GM20000 (cell line): ENCODE measurements at regions not wholly inside any gene's neighbourhood (a gene's known extent, or its start where the extent isn't known, plus 50 kb on each side); places are given as distances from the start of the nearest gene placed in this dataset.

Source experiments
- DNase-seq: peaks from one replicate; pipeline ENCODE4 v3.0.0; 2012; ENCODE audit warnings: low spot score
- CTCF ChIP-seq: IDR thresholded peaks from 2 replicates; pipeline ENCODE4 v1.5.1; 2012; ENCODE audit warnings: mild to moderate bottlenecking, control low read depth; ENCODE audit errors: extremely low read depth, missing control alignments

- TF ChIP-seq CTCF = no peak
- no peak for DNase-seq
Measured at GRCh38 chr4:127246963-127247952, 385.5 kb upstream of the INTU start.

DNA sequence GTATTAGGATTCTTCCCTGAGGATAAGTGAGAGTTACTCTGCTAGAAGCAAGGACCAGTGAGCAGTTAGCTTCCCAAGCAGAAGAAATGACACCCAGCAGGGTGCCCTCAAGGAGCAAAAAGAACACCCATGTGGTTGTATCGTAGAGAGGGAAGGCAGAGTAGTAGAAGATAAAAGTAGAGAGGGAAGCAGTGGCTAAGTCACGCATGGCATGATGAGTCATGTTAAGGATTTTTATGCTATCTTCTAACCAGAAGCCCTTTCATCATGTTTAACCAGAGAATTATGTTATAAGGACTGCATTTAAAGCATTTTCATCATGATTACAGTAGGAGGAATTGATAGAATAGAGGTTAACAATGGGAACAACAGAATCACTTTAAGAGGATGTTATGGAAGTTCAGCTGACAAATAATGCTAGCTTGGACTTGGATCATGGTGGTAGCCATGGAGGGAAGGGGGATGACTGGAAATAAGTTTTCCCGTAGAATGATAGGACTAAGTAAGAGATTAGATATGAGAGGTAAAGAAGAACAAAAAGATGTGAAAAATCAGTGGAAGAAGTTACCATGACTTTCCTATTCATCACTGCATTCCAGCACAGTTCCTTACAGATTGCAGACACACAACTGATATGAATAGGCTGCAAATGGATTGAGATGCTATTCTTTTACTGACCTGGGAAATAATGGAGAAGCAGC is 383.5 kb upstream of the INTU start:
- TF ChIP-seq CTCF = no peak
- DNase-seq = no peak

DNA sequence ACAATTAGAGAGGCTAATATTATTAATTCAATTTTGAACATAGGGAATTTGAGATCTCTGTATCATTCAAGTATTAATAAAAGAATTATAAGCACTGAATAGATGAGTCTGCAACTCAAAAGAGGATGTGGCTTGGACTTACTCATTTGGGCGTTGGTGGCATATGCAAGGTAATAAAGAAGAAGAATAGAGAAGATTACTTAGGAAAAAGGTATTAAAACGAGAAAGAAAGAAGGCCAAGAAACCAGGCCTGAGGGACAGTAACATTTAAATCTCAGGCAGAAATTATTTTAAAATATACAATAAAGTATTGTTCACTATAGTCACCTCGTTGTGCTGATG is 383.0 kb upstream of the INTU start:
- DNase-seq = no peak
- TF ChIP-seq CTCF = no peak

- DNase-seq = no peak
- no peak for TF ChIP-seq CTCF
Measured at GRCh38 chr4:127250577-127250976, 382.2 kb upstream of the INTU start.

GRCh38 chr4:127251423-127251822 is 381.3 kb upstream of the INTU start:
- TF ChIP-seq CTCF = no peak

DNA sequence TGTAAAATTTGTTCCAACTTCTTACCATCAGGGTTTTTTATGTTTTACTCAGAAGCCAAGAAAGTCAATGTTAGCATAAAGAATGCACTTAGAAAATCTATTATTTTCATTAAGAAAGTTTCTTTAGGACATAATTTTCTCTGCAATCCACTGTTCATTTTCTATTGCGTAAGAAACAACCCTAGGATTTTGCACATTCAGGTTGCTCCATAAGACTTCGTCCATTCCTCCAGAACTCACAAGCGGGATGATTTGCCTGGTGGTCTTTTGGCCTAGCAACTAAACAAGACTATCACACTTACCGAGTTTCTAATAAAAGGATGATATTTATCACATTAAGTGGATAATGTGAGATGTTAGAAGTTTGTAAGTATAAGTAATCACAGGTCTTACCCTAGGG is 376.3 kb upstream of the INTU start:
- no peak for DNase-seq
- no peak for TF ChIP-seq CTCF

More at GRCh38 chr4:127251423-127251822, 381.3 kb upstream of the INTU start:
- DNase-seq = no peak

DNA sequence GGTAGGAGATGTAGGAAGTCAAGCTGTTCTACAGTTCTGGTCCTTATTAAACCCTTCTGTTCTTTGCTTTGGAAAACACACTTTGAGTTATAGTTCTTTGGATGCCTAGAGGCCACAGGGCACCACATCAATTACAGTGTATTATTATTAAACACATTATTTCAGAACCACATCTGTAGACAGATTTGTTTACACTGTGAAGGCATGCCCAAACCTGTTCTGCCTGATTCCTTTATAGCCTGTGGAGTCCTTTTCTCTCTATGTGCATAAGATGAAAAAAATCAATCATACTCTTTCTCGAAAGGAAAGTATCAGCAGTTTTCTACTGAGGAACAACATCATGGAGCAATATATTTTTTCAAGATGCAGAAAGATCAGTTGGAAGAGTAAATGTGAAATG is 371.3 kb upstream of the INTU start:
- TF ChIP-seq CTCF = no peak
- DNase-seq = no peak
